H9 (cell line): ENCODE measurements at regions not wholly inside any gene's neighbourhood (a gene's known extent, or its start where the extent isn't known, plus 50 kb on each side); places are given as distances from the start of the nearest gene placed in this dataset.

Experiments
- DNase-seq: peaks from one replicate; pipeline ENCODE4 v3.0.0-alpha.2; 2017
- H2AFZ ChIP-seq: one replicate; pipeline ENCODE4 v1.6.1; 2013; ENCODE audit warnings: mild to moderate bottlenecking, low read length, control low read depth, moderate library complexity
- H2AK5ac ChIP-seq: 2 replicates; pipeline ENCODE4 v1.6.1; 2013; ENCODE audit warnings: low read length, control low read depth, mixed read lengths; ENCODE audit not compliant: insufficient read length
- H2BK120ac ChIP-seq: one replicate; pipeline ENCODE4 v1.6.1; 2013; ENCODE audit warnings: low read depth, mild to moderate bottlenecking, low read length, control low read depth, inconsistent platforms; ENCODE audit not compliant: poor library complexity, severe bottlenecking
- H2BK12ac ChIP-seq: 2 replicates; pipeline ENCODE4 v1.6.1; 2013; ENCODE audit warnings: low read length, control low read depth, mixed read lengths, low read depth; ENCODE audit not compliant: insufficient read length
- H2BK15ac ChIP-seq: 2 replicates; pipeline ENCODE4 v1.6.1; 2013; ENCODE audit warnings: low read depth, low read length, control low read depth
- H2BK20ac ChIP-seq: one replicate; pipeline ENCODE4 v1.6.1; 2013; ENCODE audit warnings: low read depth, mild to moderate bottlenecking, low read length, control low read depth, inconsistent platforms; ENCODE audit not compliant: poor library complexity, severe bottlenecking
- H2BK5ac ChIP-seq: 2 replicates; pipeline ENCODE4 v1.6.1; 2013; ENCODE audit warnings: low read length, control low read depth, mixed read lengths; ENCODE audit not compliant: insufficient read length
- H3K14ac ChIP-seq: 2 replicates; pipeline ENCODE4 v1.6.1; 2013; ENCODE audit warnings: low read length, control low read depth; ENCODE audit not compliant: insufficient read depth
- H3K18ac ChIP-seq: 2 replicates; pipeline ENCODE4 v1.6.1; 2013; ENCODE audit warnings: low read depth, mild to moderate bottlenecking, mixed read lengths, low read length, control low read depth; ENCODE audit not compliant: insufficient read length
- H3K23ac ChIP-seq: 2 replicates; pipeline ENCODE4 v1.6.1; 2013; ENCODE audit warnings: low read length, control low read depth, mixed read lengths, low read depth; ENCODE audit not compliant: insufficient read length
- H3K23me2 ChIP-seq: 2 replicates; pipeline ENCODE4 v1.6.1; 2013; ENCODE audit warnings: low read depth, mild to moderate bottlenecking, mixed read lengths, low read length, control low read depth; ENCODE audit not compliant: insufficient read length, poor library complexity, severe bottlenecking
- H3K27ac ChIP-seq: 2 replicates; pipeline ENCODE4 v1.5.1; 2013; ENCODE audit warnings: low read length, control low read depth, mixed read lengths, low read depth; ENCODE audit not compliant: insufficient read length
- H3K27me3 ChIP-seq: 2 replicates; pipeline ENCODE4 v1.6.1; 2013; ENCODE audit warnings: low read length, control low read depth, inconsistent platforms; ENCODE audit not compliant: insufficient read depth
- H3K4ac ChIP-seq: 2 replicates; pipeline ENCODE4 v1.6.1; 2013; ENCODE audit warnings: low read depth, mild to moderate bottlenecking, control low read depth, inconsistent platforms, low read length, moderate library complexity
- H3K4me1 ChIP-seq: 2 replicates; pipeline ENCODE4 v1.6.1; 2013; ENCODE audit warnings: low read length, control low read depth, inconsistent platforms; ENCODE audit not compliant: insufficient read depth
- H3K4me2 ChIP-seq: 2 replicates; pipeline ENCODE4 v1.6.1; 2013; ENCODE audit warnings: low read length, control low read depth, mixed read lengths; ENCODE audit not compliant: insufficient read length, insufficient read depth
- H3K56ac ChIP-seq: 2 replicates; pipeline ENCODE4 v1.6.1; 2013; ENCODE audit warnings: low read depth, mild to moderate bottlenecking, mixed read lengths, low read length, control low read depth; ENCODE audit not compliant: insufficient read length
- H3K79me1 ChIP-seq: 2 replicates; pipeline ENCODE4 v1.6.1; 2013; ENCODE audit warnings: low read depth, mild to moderate bottlenecking, moderate library complexity, low read length, control low read depth, inconsistent platforms; ENCODE audit not compliant: insufficient read depth, poor library complexity, severe bottlenecking
- H3K79me2 ChIP-seq: 2 replicates; pipeline ENCODE4 v1.6.1; 2013; ENCODE audit warnings: low read length, control low read depth, inconsistent platforms; ENCODE audit not compliant: insufficient read depth
- H3K9ac ChIP-seq: 2 replicates; pipeline ENCODE4 v1.6.1; 2013; ENCODE audit warnings: low read length, control low read depth, mixed read lengths; ENCODE audit not compliant: insufficient read length; ENCODE audit errors: extremely low read depth
- H3K9me3 ChIP-seq: one replicate; pipeline ENCODE4 v1.6.1; 2013; ENCODE audit warnings: low read depth, low read length, inconsistent platforms; ENCODE audit not compliant: control insufficient read depth
- H3T11ph ChIP-seq: one replicate; pipeline ENCODE4 v1.6.1; 2013; ENCODE audit warnings: mild to moderate bottlenecking, low read length, control low read depth, inconsistent platforms
- H4K20me1 ChIP-seq: one replicate; pipeline ENCODE4 v1.6.1; 2013; ENCODE audit not compliant: control insufficient read depth, insufficient read length, insufficient read depth
- H4K5ac ChIP-seq: 2 replicates; pipeline ENCODE4 v1.6.1; 2013; ENCODE audit warnings: low read depth, mild to moderate bottlenecking, mixed read lengths, low read length, control low read depth; ENCODE audit not compliant: insufficient read length
- H4K8ac ChIP-seq: replicated peaks from 2 replicates; pipeline ENCODE4 v1.6.1; 2013; ENCODE audit warnings: low read length, control low read depth, mixed read lengths, low read depth; ENCODE audit not compliant: insufficient read length
- H4K91ac ChIP-seq: 2 replicates; pipeline ENCODE4 v1.6.1; 2013; ENCODE audit warnings: low read depth, mild to moderate bottlenecking, moderate library complexity, mixed read lengths, low read length, control low read depth; ENCODE audit not compliant: insufficient read length
- H3K27ac Mint-ChIP-seq, 3 experiments: 2 replicates in 2 of 3; 3 replicates in 1 of 3; pipeline ENCODE4 v1.8.0; 2020 to 2021; ENCODE audit warnings: mixed read lengths in 3 of 3, mild to moderate bottlenecking in 1 of 3, moderate library complexity in 1 of 3
- H3K27me3 Mint-ChIP-seq: 2 replicates; pipeline ENCODE4 v1.8.0; 2021; ENCODE audit warnings: low read depth, mild to moderate bottlenecking, moderate library complexity, mixed read lengths
- H3K36me3 Mint-ChIP-seq, 3 experiments: 2 replicates in 2 of 3; 3 replicates in 1 of 3; pipeline ENCODE4 v1.8.0; 2020 to 2021; ENCODE audit warnings: low read depth in 3 of 3, mixed read lengths in 3 of 3; ENCODE audit not compliant: insufficient read depth in 1 of 3
- H3K4me1 Mint-ChIP-seq, 2 experiments: 2 replicates each; pipeline ENCODE4 v1.8.0; 2020; ENCODE audit warnings: mixed read lengths in 2 of 2
- H3K4me3 Mint-ChIP-seq, 2 experiments: 2 replicates in 1 of 2; 3 replicates in 1 of 2; pipeline ENCODE4 v1.8.0; 2020 to 2021; ENCODE audit warnings: mild to moderate bottlenecking in 2 of 2, mixed read lengths in 2 of 2, moderate library complexity in 1 of 2
- H3K9me3 Mint-ChIP-seq, 2 experiments: 2 replicates in 1 of 2; 3 replicates in 1 of 2; pipeline ENCODE4 v1.8.0; 2020; ENCODE audit warnings: mild to moderate bottlenecking in 2 of 2, mixed read lengths in 2 of 2, moderate library complexity in 1 of 2
- WGBS: extraction: QIAGEN DNeasy Blood & Tissue Kit; methylation state at CpG from one replicate; pipeline ENCODE4 v1.1.7; 2013; ENCODE audit warnings: missing lambda C conversion rate, low lambda C conversion rate, mixed read lengths; ENCODE audit not compliant: insufficient read length; ENCODE audit errors: extremely low coverage; 5-methylcytosine and 5-hydroxymethylcytosine counted together
- TF ChIP-seq, protein P1 (sequence below): fragments of 200-600 bp; sonication (generic); conservative IDR thresholded peaks from 3 replicates; pipeline ENCODE4 v1.8.0; 2021; ENCODE audit warnings: antibody characterized with exemption, mild to moderate bottlenecking

DNA sequence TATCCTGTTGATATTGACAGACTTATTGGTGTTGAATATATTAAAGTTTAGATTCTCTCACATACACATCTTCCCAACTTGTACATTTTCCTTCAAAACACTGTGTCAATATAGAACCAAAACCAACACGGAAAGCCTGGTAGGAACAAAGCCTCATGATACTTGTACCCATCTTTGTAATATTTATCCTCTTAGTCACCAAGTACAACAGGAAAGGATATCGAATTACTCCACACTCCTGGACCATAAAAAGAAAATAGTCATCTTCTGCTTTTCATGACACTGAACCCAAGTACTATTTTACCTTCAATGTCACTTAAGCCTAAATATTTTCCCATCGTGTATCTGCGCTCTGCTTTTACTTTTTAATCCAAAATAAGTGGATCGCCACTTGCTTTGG, 702.9 kb upstream of the PCDH9 start:
- no peak overlapping the region for H3K4me2 ChIP-seq
- H3K9me3 ChIP-seq, result no peaks in the 10 kb centered on the region
- WGBS, result no CpG with 5 or more reads among the region's 5 CpGs
- H3K56ac ChIP-seq, result no peak overlapping the region
- no peak overlapping the region for H2BK120ac ChIP-seq
- no peaks in the 10 kb centered on the region for H4K20me1 ChIP-seq
- H3K36me3 Mint-ChIP-seq, result no peaks in the 10 kb centered on the region
- no peak overlapping the region for H2BK5ac ChIP-seq
- H3K79me2 ChIP-seq, result no peaks in the 10 kb centered on the region
- no peak overlapping the region for H4K8ac ChIP-seq
- no peak overlapping the region for H3K18ac ChIP-seq
- H2AFZ ChIP-seq, result no peak overlapping the region
- no peak overlapping the region for H3K27ac ChIP-seq
- H2BK15ac ChIP-seq, result no peak overlapping the region
- H3K4me3 Mint-ChIP-seq, result no peak overlapping the region
- H3T11ph ChIP-seq, result no peak overlapping the region
- H3K4me1 Mint-ChIP-seq, result no peaks in the 10 kb centered on the region
- H3K23ac ChIP-seq, result no peak overlapping the region
- no peak overlapping the region for H4K5ac ChIP-seq
- no peak overlapping the region for H3K9ac ChIP-seq
- H3K27ac Mint-ChIP-seq, result no peak overlapping the region
- DNase-seq, result no peak
- H3K9me3 Mint-ChIP-seq, result no peaks in the 10 kb centered on the region
- H2BK12ac ChIP-seq, result no peak overlapping the region
- no peaks in the 10 kb centered on the region for H3K79me1 ChIP-seq
- H2AK5ac ChIP-seq, result no peak overlapping the region
- no peaks in the 10 kb centered on the region for H3K23me2 ChIP-seq
- no peak overlapping the region for H3K4ac ChIP-seq
- H3K27me3 ChIP-seq, result no peaks in the 10 kb centered on the region
- H3K14ac ChIP-seq, result no peak overlapping the region
- no peak overlapping the region for H2BK20ac ChIP-seq
- no peaks in the 10 kb centered on the region for H3K27me3 Mint-ChIP-seq
- H3K4me1 ChIP-seq, result no peaks in the 10 kb centered on the region
- TF ChIP-seq, protein P1, sequence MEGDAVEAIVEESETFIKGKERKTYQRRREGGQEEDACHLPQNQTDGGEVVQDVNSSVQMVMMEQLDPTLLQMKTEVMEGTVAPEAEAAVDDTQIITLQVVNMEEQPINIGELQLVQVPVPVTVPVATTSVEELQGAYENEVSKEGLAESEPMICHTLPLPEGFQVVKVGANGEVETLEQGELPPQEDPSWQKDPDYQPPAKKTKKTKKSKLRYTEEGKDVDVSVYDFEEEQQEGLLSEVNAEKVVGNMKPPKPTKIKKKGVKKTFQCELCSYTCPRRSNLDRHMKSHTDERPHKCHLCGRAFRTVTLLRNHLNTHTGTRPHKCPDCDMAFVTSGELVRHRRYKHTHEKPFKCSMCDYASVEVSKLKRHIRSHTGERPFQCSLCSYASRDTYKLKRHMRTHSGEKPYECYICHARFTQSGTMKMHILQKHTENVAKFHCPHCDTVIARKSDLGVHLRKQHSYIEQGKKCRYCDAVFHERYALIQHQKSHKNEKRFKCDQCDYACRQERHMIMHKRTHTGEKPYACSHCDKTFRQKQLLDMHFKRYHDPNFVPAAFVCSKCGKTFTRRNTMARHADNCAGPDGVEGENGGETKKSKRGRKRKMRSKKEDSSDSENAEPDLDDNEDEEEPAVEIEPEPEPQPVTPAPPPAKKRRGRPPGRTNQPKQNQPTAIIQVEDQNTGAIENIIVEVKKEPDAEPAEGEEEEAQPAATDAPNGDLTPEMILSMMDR, result no peak
- no peak overlapping the region for H4K91ac ChIP-seq
